Gastroesophageal sphincter (tissue), 3 donors: ENCODE measurements at regions not wholly inside any gene's neighbourhood (a gene's known extent, or its start where the extent isn't known, plus 50 kb on each side); places are given as distances from the start of the nearest gene placed in this dataset.

Experiments used
- EP300 ChIP-seq: sonication (generic); formaldehyde crosslinking; IDR thresholded peaks from one replicate; pipeline ENCODE4 v1.6.1; 2017; ENCODE audit warnings: antibody characterized with exemption, mild to moderate bottlenecking
- POLR2A ChIP-seq, 2 donors: fragments of 450-650 bp; IDR thresholded peaks; one replicate each; pipeline ENCODE4 v1.6.1; 2017; ENCODE audit warnings: antibody characterized with exemption in 2 of 2, mild to moderate bottlenecking in 2 of 2, moderate library complexity in 1 of 2
- POLR2AphosphoS5 ChIP-seq: sonication (generic); formaldehyde crosslinking; IDR thresholded peaks from one replicate; pipeline ENCODE4 v1.6.1; 2017; ENCODE audit warnings: antibody characterized with exemption
- TF ChIP-seq, protein P1 (sequence below), 4 experiments: fragments of 200-600 bp in 2 of 4; fragments of 450-650 bp in 2 of 4; sonication (generic) in 1 of 4; IDR thresholded peaks; one replicate each; pipeline ENCODE4 v1.5.1; 2017 to 2019; ENCODE audit warnings: antibody characterized with exemption in 4 of 4, mild to moderate bottlenecking in 2 of 4, moderate library complexity in 2 of 4

DNA sequence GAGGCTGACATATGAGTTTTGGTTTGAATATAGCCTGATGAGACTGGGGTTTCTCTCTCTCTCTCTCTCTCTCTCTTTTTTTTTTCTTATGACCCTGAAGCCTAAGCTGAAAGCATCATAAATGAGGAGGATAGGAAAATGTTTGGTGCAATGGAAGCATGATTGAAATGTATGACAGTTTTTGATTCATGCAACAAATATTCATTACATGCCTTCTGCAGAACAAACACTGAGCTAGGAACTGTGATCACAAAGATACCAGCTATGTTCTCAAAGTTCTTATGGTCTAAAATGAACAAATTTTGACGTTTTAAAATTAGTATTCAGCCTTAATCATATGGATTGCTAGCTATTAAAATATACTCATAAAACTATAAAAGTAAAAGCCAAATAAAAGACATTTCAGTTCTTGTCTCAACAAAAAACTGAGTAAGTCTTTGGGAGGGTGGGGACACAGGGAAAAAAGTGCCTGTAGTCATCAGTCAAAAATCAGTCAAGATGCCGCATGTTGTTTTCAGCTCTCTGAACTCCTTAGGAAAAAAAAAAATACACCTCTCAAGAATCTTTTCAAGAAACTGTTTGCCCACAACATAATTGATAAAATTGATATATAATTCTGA is 57.2 kb downstream of the NKX6-1 start:
- TF ChIP-seq, protein P1, sequence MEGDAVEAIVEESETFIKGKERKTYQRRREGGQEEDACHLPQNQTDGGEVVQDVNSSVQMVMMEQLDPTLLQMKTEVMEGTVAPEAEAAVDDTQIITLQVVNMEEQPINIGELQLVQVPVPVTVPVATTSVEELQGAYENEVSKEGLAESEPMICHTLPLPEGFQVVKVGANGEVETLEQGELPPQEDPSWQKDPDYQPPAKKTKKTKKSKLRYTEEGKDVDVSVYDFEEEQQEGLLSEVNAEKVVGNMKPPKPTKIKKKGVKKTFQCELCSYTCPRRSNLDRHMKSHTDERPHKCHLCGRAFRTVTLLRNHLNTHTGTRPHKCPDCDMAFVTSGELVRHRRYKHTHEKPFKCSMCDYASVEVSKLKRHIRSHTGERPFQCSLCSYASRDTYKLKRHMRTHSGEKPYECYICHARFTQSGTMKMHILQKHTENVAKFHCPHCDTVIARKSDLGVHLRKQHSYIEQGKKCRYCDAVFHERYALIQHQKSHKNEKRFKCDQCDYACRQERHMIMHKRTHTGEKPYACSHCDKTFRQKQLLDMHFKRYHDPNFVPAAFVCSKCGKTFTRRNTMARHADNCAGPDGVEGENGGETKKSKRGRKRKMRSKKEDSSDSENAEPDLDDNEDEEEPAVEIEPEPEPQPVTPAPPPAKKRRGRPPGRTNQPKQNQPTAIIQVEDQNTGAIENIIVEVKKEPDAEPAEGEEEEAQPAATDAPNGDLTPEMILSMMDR (IDR thresholded peaks at IDR 0.05) = no peak
- TF ChIP-seq POLR2AphosphoS5 = no peak
- no peak for TF ChIP-seq EP300
- no peak for TF ChIP-seq POLR2A (IDR thresholded peaks at IDR 0.05)
